ENCODE measurements at regions not wholly inside any gene's neighbourhood (a gene's known extent, or its start where the extent isn't known, plus 50 kb on each side); places are given as distances from the start of the nearest gene placed in this dataset.

GRCh38 chr13:36526897-36527296 lies 94.6 kb downstream of the CCNA1 start:
- H3K4me1 ChIP-seq (ENCODE audit: control insufficient read depth in 2 of 2, insufficient read depth in 2 of 2, low read length in 2 of 2): no peaks in the 10 kb centered on the region
- no peak overlapping the region for H3K4me3 ChIP-seq (ENCODE audit: control extremely low read depth in 1 of 5, extremely low read depth in 1 of 5, insufficient read depth in 1 of 5, low read depth in 2 of 5, low read length in 4 of 5)
- no peak overlapping the region for H3K27ac ChIP-seq (ENCODE audit: low read length in 2 of 2)
- DNase-seq (no peak), ATAC-seq (ENCODE audit: low read depth) (no peak)
- no peaks in the 10 kb centered on the region for H3K79me2 ChIP-seq (ENCODE audit: control insufficient read depth, insufficient read depth, low read length)
- TF ChIP-seq EZH2 (IDR thresholded peaks at IDR 0.05; ENCODE audit: borderline replicate concordance, insufficient read depth, low read depth, low read length, poor library complexity, severe bottlenecking) (no peak), CTCF (IDR thresholded peaks at IDR 0.05) (no peak)
- Mint-ChIP-seq H3K4me1 (no peaks in the 10 kb centered on the region), H3K27me3 (peaks cover 18% of the 10 kb centered on the region), H3K27ac (no peak overlapping the region), H3K9me3 (ENCODE audit: insufficient read depth) (no peaks in the 10 kb centered on the region), H3K4me3 (no peak overlapping the region)
- no peak overlapping the region for H3K4me2 ChIP-seq (replicated peaks; ENCODE audit: low read depth, low read length, poor library complexity, severe bottlenecking)
- H2AFZ ChIP-seq (ENCODE audit: insufficient read depth, low read depth, low read length, poor library complexity, severe bottlenecking): no peak overlapping the region
- intact Hi-C loops (cut with micrococcal nuclease): no loop called here
- no peak overlapping the region for H3K9ac ChIP-seq (ENCODE audit: low read length)
- no peaks in the 10 kb centered on the region for H4K20me1 ChIP-seq (ENCODE audit: control insufficient read depth, insufficient read depth, low read length, poor library complexity, severe bottlenecking)
- no peaks in the 10 kb centered on the region for H3K27me3 ChIP-seq (replicated peaks in 1 of 4; ENCODE audit: control extremely low read depth in 1 of 4, control insufficient read depth in 3 of 4, insufficient read depth in 4 of 4, low read length in 3 of 4)
- H3K9me3 ChIP-seq (ENCODE audit: control extremely low read depth in 1 of 3, control insufficient read depth in 2 of 3, insufficient read depth in 1 of 3, low read length in 2 of 3): peaks cover 0 to 4% (median 0%) of the 10 kb centered on the region in 3 donors
- H3K36me3 ChIP-seq (replicated peaks in 1 of 2; ENCODE audit: control extremely low read depth in 1 of 2, control insufficient read depth in 1 of 2, extremely low read depth in 1 of 2, insufficient read depth in 2 of 2, low read length in 1 of 2): no peaks in the 10 kb centered on the region
- 50% methylated on average over 1 of the region's 1 CpG for WGBS (ENCODE audit: insufficient coverage)
- ChIA-PET CTCF (no interaction called here), POLR2A (no interaction called here)

- Histone ChIP-seq H3K9ac (ENCODE audit: low read length) (no peak overlapping the region), H2AFZ (ENCODE audit: insufficient read depth, low read depth, low read length, poor library complexity, severe bottlenecking) (no peak overlapping the region), H3K9me3 (ENCODE audit: control extremely low read depth in 1 of 3, control insufficient read depth in 2 of 3, insufficient read depth in 1 of 3, low read length in 2 of 3) (peaks cover 0 to 4% (median 0%) of the 10 kb centered on the region in 3 donors), H3K36me3 (replicated peaks in 1 of 2; ENCODE audit: control extremely low read depth in 1 of 2, control insufficient read depth in 1 of 2, extremely low read depth in 1 of 2, insufficient read depth in 2 of 2, low read length in 1 of 2) (no peaks in the 10 kb centered on the region), H4K20me1 (ENCODE audit: control insufficient read depth, insufficient read depth, low read length, poor library complexity, severe bottlenecking) (no peaks in the 10 kb centered on the region), H3K27ac (ENCODE audit: low read length in 2 of 2) (no peak overlapping the region), H3K79me2 (ENCODE audit: control insufficient read depth, insufficient read depth, low read length) (no peaks in the 10 kb centered on the region), H3K27me3 (replicated peaks in 1 of 4; ENCODE audit: control extremely low read depth in 1 of 4, control insufficient read depth in 3 of 4, insufficient read depth in 4 of 4, low read length in 3 of 4) (no peaks in the 10 kb centered on the region), H3K4me1 (ENCODE audit: control insufficient read depth in 2 of 2, insufficient read depth in 2 of 2, low read length in 2 of 2) (no peaks in the 10 kb centered on the region), H3K4me3 (ENCODE audit: control extremely low read depth in 1 of 5, extremely low read depth in 1 of 5, insufficient read depth in 1 of 5, low read depth in 2 of 5, low read length in 4 of 5) (no peak overlapping the region), H3K4me2 (replicated peaks; ENCODE audit: low read depth, low read length, poor library complexity, severe bottlenecking) (no peak overlapping the region)
- intact Hi-C loops (cut with micrococcal nuclease): no loop called here
- 83% methylated on average over 6 of the region's 8 CpGs for whole genome bisulfite sequencing (ENCODE audit: insufficient coverage)
- Mint-ChIP-seq H3K9me3 (ENCODE audit: insufficient read depth) (no peaks in the 10 kb centered on the region), H3K27me3 (peaks cover 18% of the 10 kb centered on the region), H3K27ac (no peak overlapping the region), H3K4me1 (no peaks in the 10 kb centered on the region), H3K4me3 (no peak overlapping the region)
- ATAC-seq (ENCODE audit: low read depth): no peak
- ChIA-PET POLR2A (no interaction called here), CTCF (no interaction called here)
- TF ChIP-seq EZH2 (IDR thresholded peaks at IDR 0.05; ENCODE audit: borderline replicate concordance, insufficient read depth, low read depth, low read length, poor library complexity, severe bottlenecking) (no peak), CTCF (IDR thresholded peaks at IDR 0.05) (no peak)
- no peak for DNase-seq
Observed at GRCh38 chr13:36528105-36528504, 95.8 kb downstream of the CCNA1 start.

All from B cell (primary cell).